ENCODE measurements at regions not wholly inside any gene's neighbourhood (a gene's known extent, or its start where the extent isn't known, plus 50 kb on each side); places are given as distances from the start of the nearest gene placed in this dataset.
"Not testable (repeated sequence)": the region's sequence is repeated elsewhere in the genome, so short reads cannot be mapped to it uniquely, and the experiment has no call there.

DNA sequence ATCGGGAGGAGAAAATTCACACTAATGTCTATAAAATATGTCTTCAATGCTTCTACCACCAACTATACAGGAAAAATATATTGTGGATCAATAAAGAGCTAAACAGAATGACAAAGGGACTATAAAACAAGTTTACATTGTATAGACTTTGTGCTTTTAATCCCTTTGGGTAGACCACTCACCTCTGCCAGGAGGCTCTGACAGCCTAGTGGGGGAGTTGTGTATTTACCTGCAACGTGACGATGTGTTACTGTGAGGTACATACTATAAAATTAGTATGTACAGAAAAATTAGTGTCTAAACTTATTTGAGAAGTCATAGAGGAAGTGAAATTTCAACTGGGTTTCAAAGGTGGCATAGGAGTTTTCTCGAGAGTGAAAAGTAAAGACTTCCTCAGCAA is 243.3 kb upstream of the REG3G start:
- no peak for DNase-seq (ENCODE audit: low spot score)

GRCh38 chr2:78811955-78812610 is 213.4 kb upstream of the REG3G start:
- no peak for DNase-seq (ENCODE audit: low spot score)

GRCh38 chr2:78814331-78814986 is 211.0 kb upstream of the REG3G start:
- DNase-seq (ENCODE audit: low spot score): no peak

DNA sequence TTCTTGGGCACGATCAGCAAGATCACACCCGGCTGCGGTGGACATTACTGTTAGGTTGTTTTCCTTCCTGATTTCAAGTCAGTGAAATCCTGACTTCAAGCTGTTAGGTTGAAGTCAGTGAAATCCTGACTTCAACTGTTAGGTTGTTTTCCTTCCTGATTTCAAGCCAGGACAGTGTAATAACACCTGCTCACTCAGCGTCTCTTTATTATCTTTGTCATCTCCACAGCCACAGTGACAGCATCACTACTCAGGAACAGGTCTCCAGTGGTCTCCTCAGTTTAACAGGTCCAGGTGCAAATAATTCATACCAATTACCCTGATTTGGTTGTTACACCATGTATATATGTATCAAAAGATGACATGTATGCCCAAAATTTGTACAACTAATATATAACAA is 208.1 kb upstream of the REG3G start:
- peak; percentile 58 for DNase-seq (ENCODE audit: low spot score)

GRCh38 chr2:78832481-78832880 is 193.0 kb upstream of the REG3G start:
- no peak for DNase-seq (ENCODE audit: low spot score)

DNA sequence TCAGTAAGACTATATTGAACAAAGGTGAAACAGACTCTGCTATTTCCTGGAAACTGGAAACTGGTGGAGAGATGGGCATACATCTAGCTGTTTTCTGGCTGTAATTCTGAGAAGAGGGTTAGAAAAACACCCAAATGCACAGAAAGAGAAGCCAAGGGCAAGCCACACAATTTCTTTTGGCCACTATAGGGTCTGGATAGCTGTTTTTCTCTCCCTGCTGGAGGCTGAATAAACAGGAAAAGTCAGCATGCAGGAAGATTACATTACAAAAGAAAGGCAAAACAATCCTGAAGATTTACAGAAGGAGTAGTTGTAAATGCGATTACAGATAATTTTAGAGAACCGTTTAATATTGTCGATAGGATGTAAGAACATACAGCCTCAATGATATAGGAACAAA is 186.2 kb upstream of the REG3G start:
- DNase-seq (ENCODE audit: low spot score): no peak

DNA sequence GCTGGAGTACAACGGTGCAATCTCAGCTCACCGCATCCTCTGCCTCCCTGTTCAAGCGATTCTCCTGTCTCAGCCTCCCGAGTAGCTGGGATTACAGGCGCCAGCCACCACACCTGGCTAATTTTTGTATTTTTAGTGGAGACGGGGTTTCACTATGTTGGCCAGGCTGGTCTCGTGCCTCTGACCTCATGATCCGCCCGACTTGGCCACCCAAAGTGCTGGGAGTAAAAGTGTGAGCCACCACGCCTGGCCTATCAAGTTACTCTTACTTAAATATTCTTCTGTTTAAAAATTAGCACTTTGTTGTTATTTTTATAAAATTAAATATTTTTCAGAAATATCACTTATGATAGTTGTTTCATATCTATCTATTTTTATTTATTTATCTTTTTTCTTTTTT is 185.2 kb upstream of the REG3G start:
- DNase-seq (ENCODE audit: low spot score): not testable (repeated sequence)

GRCh38 chr2:78845664-78846185 is 179.8 kb upstream of the REG3G start:
- DNase-seq (ENCODE audit: low spot score): no peak

DNA sequence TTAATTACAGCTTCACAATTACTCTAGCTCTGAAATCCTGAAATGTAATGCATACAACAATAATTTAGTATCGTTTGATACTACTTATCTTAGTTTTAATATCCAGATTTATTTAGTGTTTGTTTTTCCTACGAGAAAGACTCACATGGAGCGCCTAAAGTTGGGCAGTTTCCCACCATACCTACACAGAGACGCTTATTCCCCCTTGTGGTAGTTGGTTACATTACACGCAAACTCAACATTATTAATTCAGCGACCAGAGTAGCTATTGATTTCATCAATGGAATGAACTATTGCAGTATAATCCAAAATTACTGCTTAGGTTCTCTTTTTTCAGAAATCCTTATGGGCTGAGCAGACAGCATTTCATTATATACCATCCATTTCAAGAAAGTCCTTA is 164.0 kb upstream of the REG3G start:
- DNase-seq (ENCODE audit: low spot score): peak; percentile 11

- DNase-seq (ENCODE audit: low spot score): no peak
Observed at GRCh38 chr2:78864205-78864604, 161.3 kb upstream of the REG3G start.

- no peak for DNase-seq (ENCODE audit: low spot score)
Observed at GRCh38 chr2:78865667-78866066, 159.8 kb upstream of the REG3G start.

GRCh38 chr2:78870343-78870967 is 155.0 kb upstream of the REG3G start:
- no peak for DNase-seq (ENCODE audit: low spot score)

DNA sequence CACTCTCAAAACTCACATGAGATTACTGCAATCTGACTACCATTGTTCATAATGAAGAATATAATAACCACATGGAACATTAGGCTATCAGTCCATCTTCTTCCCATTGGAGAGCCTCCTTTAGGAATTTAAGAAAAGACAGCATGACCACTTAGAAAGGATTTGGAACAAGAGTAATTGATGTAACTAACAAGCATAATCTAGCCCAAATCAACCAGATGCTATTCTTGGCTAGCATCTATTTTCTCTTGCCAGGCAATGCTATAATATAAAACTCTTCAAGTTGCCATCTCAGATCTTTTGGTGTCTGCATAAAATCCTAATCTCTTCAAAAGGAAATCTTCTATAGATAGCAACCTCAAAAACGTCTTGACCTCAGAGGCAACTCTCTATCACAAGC is 152.0 kb upstream of the REG3G start:
- no peak for DNase-seq (ENCODE audit: low spot score)

DNA sequence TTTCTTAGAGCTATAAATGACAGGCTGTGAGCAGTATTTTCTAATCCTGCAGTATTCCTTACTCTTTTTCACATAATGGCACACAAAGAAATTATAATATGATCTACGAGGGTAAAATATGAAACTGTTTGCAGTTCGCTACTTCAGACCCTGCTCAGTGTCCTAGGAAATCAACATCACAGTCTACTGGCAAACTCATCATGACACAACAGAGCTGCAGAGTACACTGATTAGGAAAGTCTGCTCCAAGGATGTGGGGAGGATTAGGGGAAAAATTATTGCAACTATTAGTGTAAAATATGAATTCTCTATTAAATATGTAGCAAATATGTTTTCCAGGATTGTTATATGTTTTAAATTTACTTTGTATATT is 149.2 kb upstream of the REG3G start:
- DNase-seq (ENCODE audit: low spot score): no peak

GRCh38 chr2:78887446-78887845 is 138.1 kb upstream of the REG3G start:
- DNase-seq (ENCODE audit: low spot score): no peak

DNA sequence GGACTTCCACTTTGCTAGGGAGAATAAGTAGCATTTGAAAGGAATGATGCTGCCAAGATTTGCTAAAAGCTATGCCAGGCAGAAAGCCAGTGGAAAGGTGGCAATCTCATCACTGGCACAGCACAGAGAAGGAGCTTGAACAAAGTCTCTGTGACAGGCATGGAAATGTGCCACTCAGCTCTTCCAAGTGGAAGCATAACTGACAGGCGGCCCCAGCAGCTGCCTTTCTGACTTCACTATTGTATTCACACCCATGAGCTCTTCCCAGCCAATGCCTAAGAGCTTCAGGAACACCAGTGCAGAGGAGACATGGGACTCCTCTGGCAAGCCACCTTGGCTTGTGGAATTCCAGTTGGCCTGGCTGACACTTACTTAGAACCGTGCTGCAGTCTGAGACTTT is 134.6 kb upstream of the REG3G start:
- no peak for DNase-seq (ENCODE audit: low spot score)

DNA sequence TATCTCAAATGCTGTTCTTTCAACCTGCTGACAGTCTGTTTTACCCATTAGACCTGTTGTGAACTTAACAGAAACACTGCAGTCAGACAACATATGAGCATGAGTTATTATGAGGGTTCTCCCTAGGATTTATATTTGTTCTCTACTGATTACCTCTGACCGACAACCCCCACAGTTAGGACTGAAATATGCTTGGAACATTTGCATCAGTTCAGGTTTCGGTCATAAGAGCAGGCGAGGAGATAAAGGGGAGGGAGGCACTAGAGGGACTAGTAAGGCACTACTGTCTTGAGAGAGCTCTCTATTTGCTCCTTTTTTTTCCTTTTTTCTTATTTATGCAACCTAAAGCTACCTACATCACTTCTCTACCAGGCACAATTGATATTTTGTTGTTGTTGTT is 133.2 kb upstream of the REG3G start:
- no peak for DNase-seq (ENCODE audit: low spot score)

DNA sequence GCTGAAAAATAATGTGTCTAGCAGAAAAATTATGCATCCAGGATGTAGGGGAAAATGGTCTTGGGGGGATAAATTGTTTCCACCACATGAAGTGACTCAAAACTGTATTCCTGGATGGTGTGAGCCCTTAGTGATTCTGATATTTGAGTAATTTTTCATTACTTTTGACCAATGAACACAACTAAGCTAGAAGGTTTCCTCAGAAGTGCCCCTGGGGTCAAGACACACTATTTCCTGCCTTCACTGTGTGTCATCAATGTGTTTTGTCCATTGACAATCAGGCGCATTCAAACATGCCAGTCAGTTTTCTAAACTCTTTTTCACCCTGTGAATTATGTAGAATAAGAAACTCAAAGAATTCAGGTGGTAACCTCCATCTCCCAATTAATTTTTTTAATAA is 130.5 kb upstream of the REG3G start:
- no peak for DNase-seq (ENCODE audit: low spot score)

DNA sequence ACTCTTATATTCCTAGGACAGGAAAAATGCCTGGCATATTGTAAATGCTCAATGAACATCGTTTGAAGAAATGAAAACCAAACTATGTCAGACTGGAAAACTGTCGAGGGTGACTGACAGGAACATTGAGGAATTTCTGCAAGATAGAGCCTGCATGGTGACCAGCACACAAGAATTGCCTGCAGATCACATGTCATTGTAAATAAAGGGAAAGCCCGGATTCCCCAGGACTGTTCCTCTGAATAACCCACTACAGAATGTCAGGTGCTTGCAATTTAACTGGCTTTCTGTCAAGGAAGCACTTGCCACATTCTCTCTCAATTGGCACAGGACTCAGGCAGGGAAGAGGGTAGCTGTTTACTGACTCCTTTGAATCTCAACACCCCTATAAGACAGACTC is 129.0 kb upstream of the REG3G start:
- no peak for DNase-seq (ENCODE audit: low spot score)

GRCh38 chr2:78907089-78907488 is 118.4 kb upstream of the REG3G start:
- no peak for DNase-seq (ENCODE audit: low spot score)

DNA sequence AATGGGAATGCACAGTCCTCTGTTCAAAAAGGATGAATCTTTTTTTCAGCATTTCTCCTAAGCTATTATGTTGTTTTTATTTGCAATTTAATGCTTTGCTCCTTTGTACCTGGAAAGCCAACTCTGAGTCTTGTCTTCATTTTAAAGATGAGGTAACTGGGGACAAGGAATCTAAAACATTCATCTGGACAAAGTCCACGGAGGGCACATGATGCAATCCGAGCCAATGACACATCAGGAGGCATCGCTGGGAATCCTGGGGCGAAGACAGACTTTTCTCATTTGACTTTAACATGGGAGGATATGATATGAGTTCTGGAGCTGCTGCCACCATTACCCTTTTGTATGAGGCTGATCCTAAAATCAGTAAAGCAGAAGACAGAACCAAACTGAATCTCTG is 116.5 kb upstream of the REG3G start:
- no peak for DNase-seq (ENCODE audit: low spot score)

GRCh38 chr2:78910376-78910775 is 115.1 kb upstream of the REG3G start:
- DNase-seq (ENCODE audit: low spot score): no peak

DNA sequence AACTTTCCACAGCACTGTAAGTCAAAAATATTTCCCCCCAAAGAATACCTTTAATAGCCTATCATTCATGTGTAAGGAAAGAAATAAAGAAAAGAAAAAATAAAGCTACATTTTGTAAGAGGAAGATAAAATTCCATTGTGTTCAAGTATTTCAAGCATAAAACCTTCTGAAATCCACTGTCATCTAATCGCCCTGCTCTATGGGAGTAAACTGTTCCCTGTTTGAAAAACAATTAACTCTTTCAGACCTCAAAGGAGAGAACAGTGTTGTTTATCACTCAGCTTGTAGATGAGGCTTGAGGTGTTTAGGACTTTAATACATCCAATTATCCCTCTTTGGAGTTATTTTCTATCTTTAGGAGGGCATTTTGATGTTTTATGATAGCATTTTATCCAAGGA is 112.2 kb upstream of the REG3G start:
- no peak for DNase-seq (ENCODE audit: low spot score)

All from SK-N-DZ (cell line).